Upper lobe of right lung (tissue), 1 donor: ENCODE measurements at regions not wholly inside any gene's neighbourhood (a gene's known extent, or its start where the extent isn't known, plus 50 kb on each side); places are given as distances from the start of the nearest gene placed in this dataset.
A peak's percentile ranks its signal among the peaks of the same experiment; 100 is the strongest.

ENCODE experiments used
- ATAC-seq: fragments of 200-7000 bp; cut with Tn5 transposase; one replicate; pipeline ENCODE4 v1.9.1; 2020; ENCODE audit warnings: mild to moderate bottlenecking, moderate library complexity
- DNase-seq: peaks from one replicate; pipeline ENCODE4 v3.0.0-alpha.2; 2020
- H3K27ac ChIP-seq: fragments of 200-600 bp; one replicate; pipeline ENCODE4 v1.8.0; 2022
- H3K27me3 ChIP-seq: fragments of 200-600 bp; one replicate; pipeline ENCODE4 v1.8.0; 2022; ENCODE audit warnings: mild to moderate bottlenecking
- H3K36me3 ChIP-seq: fragments of 200-600 bp; one replicate; pipeline ENCODE4 v1.8.0; 2022
- H3K4me1 ChIP-seq: fragments of 200-600 bp; one replicate; pipeline ENCODE4 v1.8.0; 2022
- H3K4me3 ChIP-seq: fragments of 200-600 bp; one replicate; pipeline ENCODE4 v1.8.0; 2022; ENCODE audit warnings: mild to moderate bottlenecking
- H3K9me3 ChIP-seq: fragments of 200-600 bp; one replicate; pipeline ENCODE4 v1.8.0; 2022
- intact Hi-C: fragments of 100-400 bp; cut with DNase I; formaldehyde crosslinking; loops from one replicate; pipeline ENCODE4 v1.11.0; 2022
- TF ChIP-seq, protein P1 (sequence below): fragments of 200-600 bp; IDR thresholded peaks from one replicate; pipeline ENCODE4 v1.8.0; 2022; ENCODE audit warnings: antibody characterized with exemption
- donor health status: DM: no; HTN: yes; CAD: no; lungs with severe emphysema.

DNA sequence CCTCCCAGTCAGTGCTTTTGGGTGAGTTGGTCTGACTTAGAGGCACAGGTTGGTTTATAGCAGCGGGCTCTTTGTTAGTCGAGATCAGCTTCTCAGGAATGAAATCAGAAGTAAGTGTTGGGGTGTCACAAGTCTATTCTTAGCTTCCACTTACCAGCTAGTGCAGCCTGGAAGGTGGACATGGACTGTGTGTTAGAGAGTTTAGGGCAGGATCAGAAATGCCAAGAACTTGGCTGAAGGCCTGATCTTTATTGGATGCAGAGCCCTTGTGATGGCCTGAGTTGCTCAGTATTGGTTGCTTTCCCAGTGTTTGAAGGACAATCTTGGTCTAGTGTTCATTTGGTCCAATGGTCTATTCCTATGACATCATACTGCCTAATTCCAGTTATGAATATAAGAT, 377.0 kb upstream of the USP24 start:
- TF ChIP-seq, protein P1, sequence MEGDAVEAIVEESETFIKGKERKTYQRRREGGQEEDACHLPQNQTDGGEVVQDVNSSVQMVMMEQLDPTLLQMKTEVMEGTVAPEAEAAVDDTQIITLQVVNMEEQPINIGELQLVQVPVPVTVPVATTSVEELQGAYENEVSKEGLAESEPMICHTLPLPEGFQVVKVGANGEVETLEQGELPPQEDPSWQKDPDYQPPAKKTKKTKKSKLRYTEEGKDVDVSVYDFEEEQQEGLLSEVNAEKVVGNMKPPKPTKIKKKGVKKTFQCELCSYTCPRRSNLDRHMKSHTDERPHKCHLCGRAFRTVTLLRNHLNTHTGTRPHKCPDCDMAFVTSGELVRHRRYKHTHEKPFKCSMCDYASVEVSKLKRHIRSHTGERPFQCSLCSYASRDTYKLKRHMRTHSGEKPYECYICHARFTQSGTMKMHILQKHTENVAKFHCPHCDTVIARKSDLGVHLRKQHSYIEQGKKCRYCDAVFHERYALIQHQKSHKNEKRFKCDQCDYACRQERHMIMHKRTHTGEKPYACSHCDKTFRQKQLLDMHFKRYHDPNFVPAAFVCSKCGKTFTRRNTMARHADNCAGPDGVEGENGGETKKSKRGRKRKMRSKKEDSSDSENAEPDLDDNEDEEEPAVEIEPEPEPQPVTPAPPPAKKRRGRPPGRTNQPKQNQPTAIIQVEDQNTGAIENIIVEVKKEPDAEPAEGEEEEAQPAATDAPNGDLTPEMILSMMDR, result no peak
- Histone ChIP-seq H3K9me3 (no peaks in the 10 kb centered on the region), H3K4me3 (no peak overlapping the region), H3K27ac (no peak overlapping the region), H3K4me1 (no peaks in the 10 kb centered on the region), H3K27me3 (no peaks in the 10 kb centered on the region), H3K36me3 (no peaks in the 10 kb centered on the region)
- no peak for DNase-seq
- intact Hi-C loops, result no loop called here
- ATAC-seq, result no peak

- Histone ChIP-seq H3K27ac (peak overlapping the region; percentile 58), H3K4me1 (no peaks in the 10 kb centered on the region), H3K36me3 (no peaks in the 10 kb centered on the region), H3K27me3 (no peaks in the 10 kb centered on the region), H3K9me3 (no peaks in the 10 kb centered on the region), H3K4me3 (no peak overlapping the region)
- DNase-seq (no peak), ATAC-seq (peak; percentile 28)
- intact Hi-C loops, result no loop called here
- TF ChIP-seq, protein P1, result no peak
Measured at GRCh38 chr1:55589671-55590297, 374.6 kb upstream of the USP24 start.

GRCh38 chr1:55588309-55588708, 373.1 kb upstream of the USP24 start:
- Histone ChIP-seq H3K27me3 (no peaks in the 10 kb centered on the region), H3K9me3 (no peaks in the 10 kb centered on the region), H3K4me3 (no peak overlapping the region), H3K4me1 (no peaks in the 10 kb centered on the region), H3K27ac (no peak overlapping the region), H3K36me3 (no peaks in the 10 kb centered on the region)
- intact Hi-C loops, result no loop called here
- DNase-seq (no peak), ATAC-seq (no peak)
- TF ChIP-seq, protein P1, result no peak

DNA sequence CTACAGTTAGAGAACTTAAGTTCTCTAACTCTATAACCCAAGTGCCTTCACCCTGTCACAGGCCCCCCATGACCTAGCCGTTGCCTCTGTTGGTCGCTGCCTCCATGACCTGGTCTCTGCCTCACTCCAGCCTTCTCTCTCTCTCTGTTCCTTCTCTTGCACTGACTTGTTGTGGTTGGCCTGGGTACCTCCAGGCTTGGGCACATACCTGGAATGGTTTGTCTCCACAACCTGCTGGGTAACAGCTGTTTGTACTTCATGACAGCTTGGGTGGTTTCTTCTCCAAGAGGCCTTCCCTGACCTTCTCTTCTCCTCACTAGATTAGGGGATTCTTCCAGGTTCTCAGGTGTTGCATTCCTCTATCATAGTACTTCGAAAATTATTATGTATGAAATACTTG, 371.6 kb upstream of the USP24 start:
- Histone ChIP-seq H3K4me3 (no peak overlapping the region), H3K36me3 (no peaks in the 10 kb centered on the region), H3K4me1 (no peaks in the 10 kb centered on the region), H3K9me3 (no peaks in the 10 kb centered on the region), H3K27ac (no peak overlapping the region), H3K27me3 (no peaks in the 10 kb centered on the region)
- no peak for DNase-seq
- intact Hi-C loops, result no loop called here
- ATAC-seq, result no peak
- TF ChIP-seq, protein P1, result no peak

DNA sequence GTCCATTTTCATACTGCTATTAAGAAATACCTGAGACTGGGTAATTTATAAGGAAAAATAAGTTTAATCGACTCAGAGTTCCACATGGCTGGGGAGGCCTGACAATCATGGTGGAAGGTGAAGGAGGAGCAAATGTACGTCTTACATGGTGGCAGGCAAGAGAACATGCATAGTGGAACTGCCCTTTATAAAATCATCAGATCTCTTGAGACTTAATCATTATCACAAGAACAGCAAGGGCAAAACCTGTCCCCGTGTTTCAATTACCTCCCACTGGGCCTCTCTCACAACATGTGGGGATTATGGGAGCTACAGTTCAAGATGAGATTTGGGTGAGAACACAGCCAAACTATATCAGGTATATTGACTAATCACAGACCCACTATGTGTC, 370.2 kb upstream of the USP24 start:
- Histone ChIP-seq H3K27ac (no peak overlapping the region), H3K4me1 (no peaks in the 10 kb centered on the region), H3K36me3 (no peaks in the 10 kb centered on the region), H3K9me3 (no peaks in the 10 kb centered on the region), H3K4me3 (no peak overlapping the region), H3K27me3 (no peaks in the 10 kb centered on the region)
- intact Hi-C loops, result no loop called here
- no peak for DNase-seq
- ATAC-seq, result no peak
- TF ChIP-seq, protein P1, result no peak
